Loucy (cell line): ENCODE measurements at regions not wholly inside any gene's neighbourhood (a gene's known extent, or its start where the extent isn't known, plus 50 kb on each side); places are given as distances from the start of the nearest gene placed in this dataset.

Experiments used
- CTCF ChIP-seq: fragments of 200-600 bp; sonication (generic); conservative IDR thresholded peaks from 2 replicates; pipeline ENCODE4 v1.5.1; 2014; ENCODE audit warnings: mild to moderate bottlenecking, antibody characterized with exemption, low read length
- EZH2phosphoT487 ChIP-seq: fragments of 200-600 bp; IDR thresholded peaks from 2 replicates; pipeline ENCODE4 v1.6.1; 2018; ENCODE audit warnings: antibody characterized with exemption, mild to moderate bottlenecking, moderate library complexity, borderline replicate concordance

- TF ChIP-seq CTCF (no peak), EZH2phosphoT487 (no peak)
Measured at GRCh38 chr7:124310934-124311390, 278.1 kb upstream of the TMEM229A start.
